ENCODE measurements at regions not wholly inside any gene's neighbourhood (a gene's known extent, or its start where the extent isn't known, plus 50 kb on each side); places are given as distances from the start of the nearest gene placed in this dataset.
"Not testable (repeated sequence)": the region's sequence is repeated elsewhere in the genome, so short reads cannot be mapped to it uniquely, and the experiment has no call there.

DNA sequence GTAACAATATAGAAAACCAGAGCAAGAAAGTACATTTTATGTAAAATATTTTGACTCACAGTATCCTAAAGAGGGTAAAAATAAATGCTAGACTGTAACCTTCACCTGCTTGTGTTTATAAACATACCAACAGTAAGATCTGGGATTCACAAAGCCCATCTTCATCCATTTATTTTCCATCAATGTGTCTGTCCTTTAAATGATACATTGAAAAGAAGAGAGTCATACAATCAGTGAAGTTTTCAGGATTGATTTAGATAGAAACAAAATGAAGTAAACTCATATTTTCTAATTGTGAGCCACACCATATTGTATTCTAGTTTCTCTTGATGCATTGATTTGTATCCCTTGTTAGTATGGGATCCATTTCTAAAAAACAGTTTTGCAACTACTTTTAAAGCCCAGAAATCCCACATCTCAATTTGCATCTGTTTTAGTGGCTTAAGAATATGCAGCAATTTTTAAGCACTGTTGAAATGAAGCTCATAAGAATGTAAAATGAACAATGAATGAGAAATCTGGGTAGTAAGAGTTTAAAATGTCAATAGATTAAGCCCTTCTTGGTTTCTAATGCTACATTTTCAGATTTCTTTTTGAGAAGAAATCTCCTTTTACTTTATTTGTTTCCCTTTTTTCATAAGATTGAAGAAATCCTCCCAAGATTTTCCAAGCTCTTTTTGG is 548.1 kb upstream of the ADGRL2 start:
- H3K4me3 Mint-ChIP-seq = no peak overlapping the region
- H3K9me3 ChIP-seq (ENCODE audit: control insufficient read depth, low read length, poor library complexity, severe bottlenecking) = peaks cover 2% of the 10 kb centered on the region
- H3K27me3 Mint-ChIP-seq = no peaks in the 10 kb centered on the region
- no peak for ATAC-seq
- H3K27ac Mint-ChIP-seq = no peak overlapping the region
- no peak for DNase-seq
- H3K4me1 Mint-ChIP-seq = no peaks in the 10 kb centered on the region
- no peaks in the 10 kb centered on the region for H3K36me3 Mint-ChIP-seq (ENCODE audit: low read depth)

DNA sequence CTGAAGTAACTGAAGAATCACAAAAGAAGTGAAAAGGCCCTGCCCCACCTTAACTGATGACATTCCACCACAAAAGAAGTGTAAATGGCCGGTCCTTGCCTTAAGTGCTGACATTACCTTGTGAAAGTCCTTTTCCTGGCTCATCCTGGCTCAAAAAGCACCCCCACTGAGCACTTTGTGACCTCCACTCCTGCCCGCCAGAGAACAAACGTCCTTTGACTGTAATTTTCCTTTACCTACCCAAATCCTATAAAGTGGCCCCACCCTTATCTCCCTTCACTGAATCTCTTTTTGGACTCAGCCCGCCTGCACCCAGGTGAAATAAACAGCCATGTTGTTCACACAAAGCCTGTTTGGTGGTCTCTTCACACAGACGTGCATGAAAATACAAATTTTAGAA is 549.9 kb upstream of the ADGRL2 start:
- not testable (repeated sequence) for H3K36me3 Mint-ChIP-seq (ENCODE audit: low read depth); DNase-seq; H3K4me1 Mint-ChIP-seq; H3K27ac Mint-ChIP-seq; H3K4me3 Mint-ChIP-seq; H3K9me3 ChIP-seq (ENCODE audit: control insufficient read depth, low read length, poor library complexity, severe bottlenecking); ATAC-seq; H3K27me3 Mint-ChIP-seq

DNA sequence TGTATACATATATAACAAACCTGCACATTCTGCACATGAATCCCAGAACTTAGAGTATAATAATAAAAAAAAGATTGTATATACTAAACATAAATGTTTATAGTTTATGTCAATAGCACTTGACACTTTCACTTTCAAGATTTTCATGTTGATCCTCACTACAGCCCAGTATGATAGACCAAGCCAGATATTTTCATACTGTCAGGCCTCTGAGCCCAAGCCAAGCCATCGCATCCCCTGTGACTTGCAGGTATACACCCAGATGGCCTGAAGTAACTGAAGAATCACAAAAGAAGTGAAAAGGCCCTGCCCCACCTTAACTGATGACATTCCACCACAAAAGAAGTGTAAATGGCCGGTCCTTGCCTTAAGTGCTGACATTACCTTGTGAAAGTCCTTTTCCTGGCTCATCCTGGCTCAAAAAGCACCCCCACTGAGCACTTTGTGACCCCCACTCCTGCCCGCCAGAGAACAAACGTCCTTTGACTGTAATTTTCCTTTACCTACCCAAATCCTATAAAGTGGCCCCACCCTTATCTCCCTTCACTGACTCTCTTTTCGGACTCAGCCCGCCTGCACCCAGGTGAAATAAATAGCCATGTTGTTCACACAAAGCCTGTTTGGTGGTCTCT is 555.5 kb upstream of the ADGRL2 start:
- not testable (repeated sequence) for H3K4me3 Mint-ChIP-seq; H3K27ac Mint-ChIP-seq; DNase-seq; H3K4me1 Mint-ChIP-seq; H3K27me3 Mint-ChIP-seq; H3K9me3 ChIP-seq (ENCODE audit: control insufficient read depth, low read length, poor library complexity, severe bottlenecking); ATAC-seq; H3K36me3 Mint-ChIP-seq (ENCODE audit: low read depth)

DNA sequence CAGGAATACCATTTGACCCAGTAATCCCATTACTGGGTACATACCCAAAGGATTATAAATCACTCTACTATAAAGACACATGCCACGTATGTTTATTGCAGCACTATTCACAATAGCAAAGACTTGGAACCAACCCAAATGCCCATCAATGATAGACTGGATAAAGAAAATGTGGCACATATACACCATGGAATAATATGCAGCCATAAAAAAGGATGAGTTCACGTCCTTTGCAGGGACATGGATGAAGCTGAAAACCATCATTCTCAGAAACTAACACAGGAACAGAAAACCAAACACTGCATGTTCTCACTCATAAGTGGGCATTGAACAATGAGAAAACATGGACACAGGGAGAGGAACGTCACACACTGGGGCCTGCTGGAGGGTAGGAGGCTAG is 556.1 kb upstream of the ADGRL2 start:
- H3K27me3 Mint-ChIP-seq; ATAC-seq; H3K4me1 Mint-ChIP-seq; H3K27ac Mint-ChIP-seq; H3K9me3 ChIP-seq (ENCODE audit: control insufficient read depth, low read length, poor library complexity, severe bottlenecking); H3K36me3 Mint-ChIP-seq (ENCODE audit: low read depth); H3K4me3 Mint-ChIP-seq; DNase-seq: not testable (repeated sequence)

DNA sequence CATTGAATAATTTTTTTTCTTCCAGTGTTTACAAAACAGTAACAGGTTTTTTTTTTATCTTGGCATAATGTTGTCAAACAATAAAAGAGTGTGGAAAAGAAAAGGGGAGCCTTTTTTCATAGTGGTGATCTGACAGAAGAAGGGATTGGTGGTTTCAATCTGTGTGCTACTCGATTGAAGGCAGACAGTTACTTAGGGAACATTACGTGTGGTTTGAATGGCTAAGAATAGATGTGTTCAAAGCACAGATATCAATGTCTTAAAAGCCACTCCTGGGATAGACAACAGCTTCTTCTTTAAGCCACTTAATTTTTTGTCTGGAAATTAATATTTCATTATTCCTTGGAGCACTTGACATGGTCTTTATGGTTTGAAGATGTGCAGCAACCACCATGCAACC is 558.6 kb upstream of the ADGRL2 start:
- no peaks in the 10 kb centered on the region for H3K36me3 Mint-ChIP-seq (ENCODE audit: low read depth)
- DNase-seq = no peak
- H3K9me3 ChIP-seq (ENCODE audit: control insufficient read depth, low read length, poor library complexity, severe bottlenecking) = no peaks in the 10 kb centered on the region
- no peak for ATAC-seq
- H3K27ac Mint-ChIP-seq = no peak overlapping the region
- no peak overlapping the region for H3K4me3 Mint-ChIP-seq
- no peaks in the 10 kb centered on the region for H3K27me3 Mint-ChIP-seq
- H3K4me1 Mint-ChIP-seq = no peaks in the 10 kb centered on the region

DNA sequence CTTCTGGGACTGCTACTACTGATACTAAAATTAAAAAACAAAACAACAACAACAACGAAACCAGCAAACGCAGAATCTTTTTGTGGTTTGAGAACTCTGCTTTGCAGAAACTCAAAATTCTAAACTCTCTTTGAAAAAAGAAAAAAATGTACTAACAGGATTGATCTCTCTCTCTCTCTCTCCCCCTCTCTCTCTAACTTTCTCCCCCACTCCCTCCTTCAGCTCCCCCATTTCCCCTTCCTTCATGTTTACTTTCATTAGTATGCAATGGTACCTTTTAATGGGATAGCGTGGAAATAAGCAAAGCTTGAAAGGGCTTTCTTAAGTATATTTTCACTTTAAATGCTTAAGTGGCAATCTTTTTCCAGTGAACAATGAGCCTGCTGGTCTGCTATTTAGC is 562.6 kb upstream of the ADGRL2 start:
- Mint-ChIP-seq H3K4me3 (no peak overlapping the region), H3K4me1 (no peaks in the 10 kb centered on the region), H3K27ac (no peak overlapping the region), H3K27me3 (no peaks in the 10 kb centered on the region), H3K36me3 (ENCODE audit: low read depth) (no peaks in the 10 kb centered on the region)
- no peaks in the 10 kb centered on the region for H3K9me3 ChIP-seq (ENCODE audit: control insufficient read depth, low read length, poor library complexity, severe bottlenecking)
- DNase-seq (no peak), ATAC-seq (no peak)

DNA sequence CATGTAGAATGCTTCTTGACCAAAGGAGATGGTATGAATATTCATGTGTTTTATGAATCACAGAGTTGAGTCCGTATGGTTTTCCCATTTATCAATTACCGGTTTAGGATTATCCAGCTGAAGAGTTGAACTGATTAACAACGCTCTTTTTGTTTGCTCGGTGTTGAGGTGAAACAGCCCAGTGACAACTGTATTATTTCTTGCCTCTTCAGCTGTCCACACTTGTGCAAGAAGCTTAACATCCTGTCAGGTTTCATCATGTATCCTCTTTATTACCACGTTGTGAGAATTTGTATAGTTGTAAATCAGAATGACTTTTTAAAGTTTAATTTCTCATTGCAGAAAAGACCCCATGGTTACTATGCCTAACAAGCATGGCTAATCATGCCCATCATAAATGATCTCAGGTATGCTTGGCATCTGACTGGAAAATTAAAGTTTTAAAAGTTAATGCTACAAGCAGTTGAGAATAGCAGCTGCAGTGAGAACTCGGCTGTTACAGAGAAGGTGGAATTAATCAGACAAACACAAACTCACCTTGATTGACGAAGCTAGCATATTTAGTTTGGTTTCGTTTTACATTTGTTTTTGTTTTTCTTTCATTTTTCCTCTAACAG is 563.2 kb upstream of the ADGRL2 start:
- no peak overlapping the region for H3K4me3 Mint-ChIP-seq
- no peaks in the 10 kb centered on the region for H3K4me1 Mint-ChIP-seq
- no peaks in the 10 kb centered on the region for H3K36me3 Mint-ChIP-seq (ENCODE audit: low read depth)
- H3K9me3 ChIP-seq (ENCODE audit: control insufficient read depth, low read length, poor library complexity, severe bottlenecking) = no peaks in the 10 kb centered on the region
- H3K27ac Mint-ChIP-seq = no peak overlapping the region
- ATAC-seq (no peak), DNase-seq (no peak)
- H3K27me3 Mint-ChIP-seq = no peaks in the 10 kb centered on the region

DNA sequence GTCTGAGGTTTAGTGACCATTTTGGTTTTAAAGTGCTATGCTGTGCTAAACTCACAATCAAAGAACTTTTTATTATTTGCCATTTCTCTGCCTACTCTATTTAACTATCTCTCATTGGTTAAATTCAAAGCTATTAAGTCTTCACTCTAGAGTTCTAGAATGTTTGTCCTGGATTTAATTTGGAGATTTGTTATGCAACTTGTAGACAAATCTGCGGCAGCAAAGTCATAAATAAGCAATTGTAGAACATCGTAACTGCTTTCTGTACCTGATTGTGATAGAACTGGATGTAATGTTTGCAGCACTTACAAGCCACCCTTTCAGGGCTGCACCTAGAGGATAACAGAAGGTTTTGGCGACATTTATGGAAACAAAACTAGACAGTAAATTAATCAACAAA is 566.5 kb upstream of the ADGRL2 start:
- Mint-ChIP-seq H3K4me1 (no peaks in the 10 kb centered on the region), H3K27ac (no peak overlapping the region), H3K27me3 (no peaks in the 10 kb centered on the region), H3K4me3 (no peak overlapping the region), H3K36me3 (ENCODE audit: low read depth) (no peaks in the 10 kb centered on the region)
- H3K9me3 ChIP-seq (ENCODE audit: control insufficient read depth, low read length, poor library complexity, severe bottlenecking) = no peaks in the 10 kb centered on the region
- ATAC-seq (no peak), DNase-seq (no peak)

DNA sequence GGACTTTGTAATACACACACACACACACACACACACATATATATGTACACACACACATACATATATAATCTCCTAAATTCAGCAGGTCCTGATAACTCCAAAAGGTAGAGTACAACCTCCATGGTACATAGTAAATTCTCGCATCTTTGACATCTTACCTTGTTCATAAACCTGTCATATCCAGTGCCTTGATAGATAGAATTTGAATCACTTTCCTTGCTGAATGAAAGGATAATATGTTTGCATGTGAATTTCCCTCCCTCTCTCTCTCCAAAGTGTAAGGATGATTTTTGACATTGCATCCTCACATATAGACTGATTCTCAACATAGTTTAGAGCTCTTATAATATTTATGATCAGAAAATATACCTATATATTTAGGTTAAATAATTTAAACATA is 567.1 kb upstream of the ADGRL2 start:
- ATAC-seq (no peak), DNase-seq (no peak)
- H3K36me3 Mint-ChIP-seq (ENCODE audit: low read depth) = no peaks in the 10 kb centered on the region
- no peaks in the 10 kb centered on the region for H3K27me3 Mint-ChIP-seq
- no peaks in the 10 kb centered on the region for H3K4me1 Mint-ChIP-seq
- no peaks in the 10 kb centered on the region for H3K9me3 ChIP-seq (ENCODE audit: control insufficient read depth, low read length, poor library complexity, severe bottlenecking)
- no peak overlapping the region for H3K4me3 Mint-ChIP-seq
- no peak overlapping the region for H3K27ac Mint-ChIP-seq

DNA sequence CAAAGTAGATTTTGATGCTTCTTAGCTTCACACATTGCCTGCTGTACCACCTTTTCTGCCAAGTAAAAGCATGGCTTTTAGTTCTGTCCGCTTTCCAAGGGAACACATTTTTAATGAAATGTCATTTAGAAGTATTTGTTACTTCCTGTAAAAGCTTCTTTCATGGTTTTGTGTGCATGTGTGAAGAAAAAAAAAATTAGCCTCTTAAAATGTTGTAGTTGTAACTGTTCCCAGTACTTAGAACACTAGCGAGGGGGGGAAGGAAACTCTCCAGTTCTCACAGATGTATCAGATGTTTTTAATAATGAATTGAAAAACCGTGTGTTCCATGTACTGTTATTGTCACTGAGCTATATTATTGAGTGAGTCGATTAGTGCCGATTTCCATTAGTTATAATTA is 568.3 kb upstream of the ADGRL2 start:
- DNase-seq (no peak), ATAC-seq (no peak)
- H3K27me3 Mint-ChIP-seq = no peaks in the 10 kb centered on the region
- H3K4me3 Mint-ChIP-seq = no peak overlapping the region
- H3K4me1 Mint-ChIP-seq = no peaks in the 10 kb centered on the region
- H3K36me3 Mint-ChIP-seq (ENCODE audit: low read depth) = no peaks in the 10 kb centered on the region
- no peak overlapping the region for H3K27ac Mint-ChIP-seq
- H3K9me3 ChIP-seq (ENCODE audit: control insufficient read depth, low read length, poor library complexity, severe bottlenecking) = no peaks in the 10 kb centered on the region

DNA sequence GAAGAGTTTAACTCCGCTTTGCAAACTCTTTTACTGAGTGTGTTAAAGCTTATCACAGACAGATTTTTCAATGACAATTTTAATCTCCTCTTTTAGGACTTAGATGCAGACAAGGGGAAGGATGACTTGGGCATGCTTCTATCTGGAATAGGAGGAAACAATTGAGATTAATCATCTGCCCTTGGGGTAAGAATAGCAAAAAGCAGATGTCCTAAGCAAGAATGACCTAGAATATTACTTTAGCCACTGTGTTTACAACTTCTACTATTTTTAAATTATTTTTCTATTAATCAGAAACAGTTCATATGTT is 569.0 kb upstream of the ADGRL2 start:
- DNase-seq (no peak), ATAC-seq (no peak)
- Mint-ChIP-seq H3K36me3 (ENCODE audit: low read depth) (no peaks in the 10 kb centered on the region), H3K4me3 (no peak overlapping the region), H3K27ac (no peak overlapping the region), H3K4me1 (no peaks in the 10 kb centered on the region), H3K27me3 (no peaks in the 10 kb centered on the region)
- H3K9me3 ChIP-seq (ENCODE audit: control insufficient read depth, low read length, poor library complexity, severe bottlenecking) = no peaks in the 10 kb centered on the region

DNA sequence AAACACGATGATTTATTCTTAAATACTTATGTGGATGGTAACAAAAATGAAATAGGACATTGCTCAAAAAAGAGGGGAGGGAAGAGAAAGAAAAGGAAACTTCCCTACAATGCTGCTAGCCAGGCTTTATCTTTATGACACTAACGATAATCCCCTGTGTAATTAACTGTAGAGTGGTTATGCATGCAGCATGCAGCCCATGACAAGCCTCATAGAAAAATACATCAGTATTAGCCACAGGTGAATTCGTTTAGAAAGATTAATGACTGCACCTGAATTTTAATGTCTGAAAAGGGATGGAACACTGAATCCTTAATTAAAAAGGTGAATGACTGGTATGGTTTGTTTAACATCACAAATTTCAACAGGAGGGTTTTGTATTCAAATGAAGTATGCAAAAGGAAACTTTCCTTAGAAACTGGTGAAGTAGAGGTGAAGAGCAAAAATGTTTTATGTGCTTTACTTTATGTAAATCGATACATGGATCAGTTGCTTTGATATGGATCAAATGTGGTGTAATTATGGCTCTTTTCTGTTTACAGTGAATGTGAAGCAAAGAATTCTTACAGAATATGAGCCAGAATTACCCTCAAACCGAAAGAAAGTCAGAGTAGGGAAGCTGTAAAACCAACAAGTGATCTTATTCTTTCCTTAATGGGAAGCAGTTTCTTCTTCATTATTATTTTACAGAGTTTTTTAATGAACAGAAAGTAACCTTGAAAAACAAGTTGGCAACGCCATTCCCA is 569.6 kb upstream of the ADGRL2 start:
- no peak overlapping the region for H3K4me3 Mint-ChIP-seq
- no peaks in the 10 kb centered on the region for H3K27me3 Mint-ChIP-seq
- H3K36me3 Mint-ChIP-seq (ENCODE audit: low read depth) = no peaks in the 10 kb centered on the region
- ATAC-seq = no peak
- H3K4me1 Mint-ChIP-seq = no peaks in the 10 kb centered on the region
- no peak overlapping the region for H3K27ac Mint-ChIP-seq
- no peak for DNase-seq
- no peaks in the 10 kb centered on the region for H3K9me3 ChIP-seq (ENCODE audit: control insufficient read depth, low read length, poor library complexity, severe bottlenecking)

DNA sequence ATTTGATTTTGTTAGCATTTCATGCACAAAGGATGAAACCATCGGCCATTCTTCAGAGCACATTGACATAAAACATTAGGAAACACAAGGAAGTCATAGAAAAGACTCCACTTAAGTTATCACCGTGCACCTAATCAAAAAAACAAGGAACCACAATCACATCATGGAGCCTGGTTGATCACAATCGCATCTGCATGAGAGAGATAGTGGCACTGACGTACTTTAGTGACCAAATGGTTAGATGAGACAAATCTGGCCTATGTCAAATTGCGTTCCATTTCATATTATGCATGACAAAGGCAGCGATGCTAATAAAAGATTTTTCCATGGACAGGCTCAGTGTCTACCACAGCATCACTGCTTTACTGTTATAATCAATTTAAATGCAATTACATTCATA is 571.8 kb upstream of the ADGRL2 start:
- H3K27ac Mint-ChIP-seq = no peak overlapping the region
- H3K36me3 Mint-ChIP-seq (ENCODE audit: low read depth) = no peaks in the 10 kb centered on the region
- ATAC-seq = no peak
- H3K9me3 ChIP-seq (ENCODE audit: control insufficient read depth, low read length, poor library complexity, severe bottlenecking) = no peaks in the 10 kb centered on the region
- DNase-seq = no peak
- H3K4me1 Mint-ChIP-seq = no peaks in the 10 kb centered on the region
- no peak overlapping the region for H3K4me3 Mint-ChIP-seq
- no peaks in the 10 kb centered on the region for H3K27me3 Mint-ChIP-seq

DNA sequence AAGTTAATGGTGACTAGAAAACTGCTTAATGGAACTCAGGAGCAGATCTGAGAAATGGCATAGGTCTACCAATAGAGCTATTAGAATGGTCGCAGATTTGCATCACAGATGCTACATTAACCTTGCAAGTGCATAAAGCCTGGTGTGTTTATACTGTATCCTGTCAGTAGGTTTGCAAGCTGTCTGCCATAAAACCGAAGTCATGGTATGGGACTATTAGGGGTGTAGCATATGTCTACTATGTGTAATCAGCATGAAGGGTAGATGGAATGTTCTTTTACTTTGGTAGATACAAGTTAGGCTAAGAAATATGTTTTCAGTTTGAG is 574.2 kb upstream of the ADGRL2 start:
- no peak for DNase-seq
- H3K9me3 ChIP-seq (ENCODE audit: control insufficient read depth, low read length, poor library complexity, severe bottlenecking) = no peaks in the 10 kb centered on the region
- no peaks in the 10 kb centered on the region for H3K27me3 Mint-ChIP-seq
- H3K4me3 Mint-ChIP-seq = no peak overlapping the region
- no peak for ATAC-seq
- no peaks in the 10 kb centered on the region for H3K36me3 Mint-ChIP-seq (ENCODE audit: low read depth)
- H3K27ac Mint-ChIP-seq = no peak overlapping the region
- H3K4me1 Mint-ChIP-seq = no peaks in the 10 kb centered on the region
